NCI-H1694 treated with DMSO at 0.1 percent for 48 hours (cell line): ENCODE measurements at regions not wholly inside any gene's neighbourhood (a gene's known extent, or its start where the extent isn't known, plus 50 kb on each side); places are given as distances from the start of the nearest gene placed in this dataset.
"Not testable (repeated sequence)": the region's sequence is repeated elsewhere in the genome, so short reads cannot be mapped to it uniquely, and the experiment has no call there.

Experiments
- DNase-seq: peaks from one replicate; lab custom pipeline; 2025; lab: John Stamatoyannopoulos, UW

DNA sequence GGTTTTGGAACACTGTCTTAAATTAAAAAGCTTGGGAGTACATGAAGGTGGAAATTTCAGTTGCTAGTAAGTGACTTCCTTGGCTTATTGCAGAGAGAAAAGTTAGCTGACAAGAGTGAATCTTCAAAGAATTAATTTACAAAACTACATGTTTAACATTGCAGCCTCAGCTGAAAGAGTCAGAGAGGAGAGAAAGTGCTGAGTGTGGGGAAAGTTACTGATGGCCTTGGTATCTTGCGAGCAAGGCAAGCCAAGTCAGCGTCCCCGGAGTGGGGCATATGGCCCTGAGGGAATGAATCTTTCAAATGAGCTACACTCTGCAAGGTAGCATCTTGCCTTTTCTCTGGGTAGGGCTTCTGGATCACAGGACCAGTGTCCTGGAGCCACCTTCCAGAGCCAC, 131.3 kb downstream of the LPIN1 start:
- no peak for DNase-seq

DNA sequence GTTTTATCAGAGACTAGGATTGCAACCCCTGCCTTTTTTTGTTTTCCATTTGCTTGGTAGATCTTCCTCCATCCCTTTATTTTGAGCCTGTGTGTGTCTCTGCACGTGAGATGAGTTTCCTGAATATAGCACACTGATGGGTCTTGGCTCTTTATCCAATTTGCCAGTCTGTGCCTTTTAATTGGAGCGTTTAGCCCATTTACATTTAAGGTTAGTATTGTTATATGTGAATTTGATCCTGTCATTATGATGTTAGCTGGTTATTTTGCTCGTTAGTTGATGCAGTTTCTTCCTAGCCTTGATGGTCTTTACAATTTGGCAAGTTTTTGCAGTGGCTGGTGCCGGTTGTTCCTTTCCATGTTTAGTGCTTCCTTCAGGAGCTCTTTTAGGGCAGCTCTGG, 138.8 kb downstream of the LPIN1 start:
- not testable (repeated sequence) for DNase-seq

DNA sequence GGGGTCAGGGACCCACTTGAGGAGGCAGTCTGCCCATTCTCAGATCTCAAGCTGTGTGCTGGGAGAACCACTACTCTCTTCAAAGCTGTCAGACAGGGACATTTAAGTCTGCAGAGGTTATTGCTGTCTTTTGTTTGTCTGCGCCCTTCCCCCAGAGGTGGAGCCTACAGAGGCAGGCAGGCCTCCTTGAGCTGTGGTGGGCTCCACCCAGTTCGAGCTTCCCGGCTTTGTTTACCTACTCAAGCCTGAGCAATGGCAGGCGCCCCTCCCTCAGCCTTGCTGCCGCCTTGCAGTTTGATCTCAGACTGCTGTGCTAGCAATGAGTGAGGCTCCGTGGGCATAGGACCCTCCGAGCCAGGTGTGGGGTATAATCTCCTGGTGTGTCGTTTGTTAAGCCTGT, 140.5 kb downstream of the LPIN1 start:
- DNase-seq = not testable (repeated sequence)

DNA sequence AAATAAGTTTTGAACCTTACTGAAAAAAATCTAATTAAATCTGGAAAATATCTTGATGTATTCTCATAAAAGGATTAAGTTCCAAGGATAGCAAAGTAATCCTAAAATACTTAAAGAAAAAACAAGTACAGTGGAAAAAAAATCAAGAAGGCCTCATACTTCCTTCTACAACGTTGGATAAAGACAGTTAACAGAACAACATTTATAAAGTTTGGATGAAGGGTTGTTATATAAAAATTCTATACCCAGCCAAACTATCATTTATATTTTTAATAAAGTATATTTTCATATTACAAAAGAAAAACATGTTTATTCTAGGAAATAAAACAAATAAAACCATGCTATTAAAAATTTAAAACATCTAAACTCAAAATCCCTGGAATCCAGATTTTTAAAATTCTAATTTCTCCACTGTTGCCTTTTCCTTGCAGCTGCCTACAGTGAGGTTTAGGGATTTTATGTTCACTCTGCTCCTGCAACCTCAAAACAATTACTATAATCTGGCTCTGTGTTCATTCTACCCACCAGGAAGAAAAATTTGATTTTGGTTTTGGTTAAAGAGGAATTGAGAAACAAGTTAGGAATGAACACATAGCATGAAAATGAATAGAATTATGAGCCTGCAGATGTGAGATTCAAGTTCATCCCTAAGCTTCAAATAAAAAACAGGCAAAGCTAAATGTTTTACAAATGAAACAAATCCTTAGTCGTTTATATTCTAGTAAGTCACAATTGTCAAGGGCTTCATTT, 142.8 kb downstream of the LPIN1 start:
- no peak for DNase-seq

DNA sequence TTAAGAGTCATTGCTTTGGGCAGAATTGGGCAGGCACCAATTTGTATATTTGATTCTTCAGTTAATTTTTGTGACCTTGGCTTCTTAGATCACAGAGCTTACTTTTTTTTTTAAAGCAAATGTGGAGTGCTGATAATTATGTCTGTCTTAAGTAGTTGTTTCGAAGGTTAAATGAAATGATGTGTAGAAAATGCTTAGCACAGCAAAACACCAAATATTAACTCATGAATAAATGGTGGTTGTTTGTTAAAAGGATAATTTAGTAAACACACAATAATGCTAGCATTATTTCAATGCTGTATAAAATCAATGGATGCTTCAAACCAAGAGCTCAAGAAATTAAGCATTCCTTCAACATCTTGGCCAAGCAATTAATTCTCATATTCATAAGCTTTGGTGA, 143.4 kb downstream of the LPIN1 start:
- no peak for DNase-seq

- no peak for DNase-seq
These were observed 144.6 kb downstream of the LPIN1 start for GRCh38 chr2:11891028-11891427.

DNA sequence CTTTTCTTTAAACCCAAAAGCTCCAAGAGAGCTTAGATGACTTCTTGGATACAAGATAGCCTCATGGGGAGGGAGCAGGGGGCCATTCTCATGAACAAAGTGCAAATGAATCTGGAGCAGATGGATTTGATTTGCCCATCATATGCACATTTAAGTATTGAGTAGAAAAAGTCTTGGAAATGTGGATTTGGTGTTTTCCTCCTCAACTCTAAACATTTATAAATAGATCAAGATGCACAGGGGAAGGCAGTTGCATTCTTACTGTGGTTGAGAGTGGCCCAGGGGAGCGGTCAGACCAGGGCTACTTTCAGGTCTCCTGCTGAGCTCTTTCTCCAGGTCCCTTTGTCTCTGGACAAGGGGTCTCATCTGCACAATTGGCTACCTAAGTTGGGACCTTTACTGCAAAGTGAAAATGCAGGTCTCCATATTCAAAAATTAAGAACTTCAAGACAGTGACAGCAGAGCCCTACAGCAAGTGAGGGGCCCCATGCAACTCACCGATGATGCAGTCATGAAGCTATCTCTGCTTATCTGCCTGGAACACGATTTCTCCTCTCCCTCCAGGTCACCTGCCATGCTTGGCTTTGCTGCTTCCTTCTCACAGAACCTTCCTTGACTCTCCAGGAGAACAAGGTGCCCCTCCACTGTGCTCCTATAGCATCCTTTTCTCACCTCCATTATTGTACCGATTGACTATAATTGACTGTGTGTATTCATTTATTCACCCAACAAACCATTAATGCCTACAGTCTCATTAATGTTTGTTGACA, 145.4 kb downstream of the LPIN1 start:
- DNase-seq = no peak

DNA sequence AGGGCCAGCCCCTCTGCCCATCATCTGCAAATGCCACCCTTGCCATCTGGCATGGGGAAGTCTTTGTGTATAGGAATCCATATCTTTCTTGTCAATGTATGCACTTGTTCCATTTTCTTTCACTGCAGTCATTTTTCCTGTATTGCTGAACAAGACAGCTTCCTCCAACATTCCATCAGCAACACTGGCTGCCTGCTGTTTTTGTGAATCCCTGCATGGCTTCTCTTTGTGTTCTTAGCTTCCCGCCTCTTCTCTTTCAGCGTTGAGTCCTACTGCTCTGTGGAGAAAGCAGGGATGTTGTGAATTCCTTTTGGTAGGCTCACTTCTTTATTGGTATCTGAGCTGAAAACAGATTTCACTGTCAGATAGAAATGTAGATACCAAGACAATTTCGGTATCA, 150.0 kb downstream of the LPIN1 start:
- no peak for DNase-seq

GRCh38 chr2:11898576-11898975, 152.1 kb downstream of the LPIN1 start:
- DNase-seq = no peak

GRCh38 chr2:11899264-11899818, 152.9 kb downstream of the LPIN1 start:
- no peak for DNase-seq

DNA sequence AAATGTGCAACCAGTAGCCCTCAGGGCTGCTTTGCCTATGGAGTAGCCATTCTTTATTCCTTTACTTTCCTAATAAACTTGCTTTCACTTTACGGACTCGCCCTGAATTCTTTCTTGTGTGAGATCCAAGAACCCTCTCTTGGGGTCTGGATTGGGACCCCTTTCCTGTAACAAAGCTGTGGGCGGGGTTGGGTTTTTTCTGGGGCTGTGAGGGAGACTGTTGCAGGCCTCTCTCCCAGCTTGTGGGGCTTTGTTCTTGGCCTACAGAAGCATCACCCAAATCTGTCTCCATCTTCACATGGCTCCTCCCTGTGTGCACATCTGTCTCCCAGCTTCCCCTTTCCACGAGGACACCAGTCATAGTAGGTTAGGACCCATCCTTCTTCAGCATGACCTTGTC, 154.5 kb downstream of the LPIN1 start:
- DNase-seq = not testable (repeated sequence)

- DNase-seq = no peak
These were observed 155.1 kb downstream of the LPIN1 start for GRCh38 chr2:11901351-11902069.

DNA sequence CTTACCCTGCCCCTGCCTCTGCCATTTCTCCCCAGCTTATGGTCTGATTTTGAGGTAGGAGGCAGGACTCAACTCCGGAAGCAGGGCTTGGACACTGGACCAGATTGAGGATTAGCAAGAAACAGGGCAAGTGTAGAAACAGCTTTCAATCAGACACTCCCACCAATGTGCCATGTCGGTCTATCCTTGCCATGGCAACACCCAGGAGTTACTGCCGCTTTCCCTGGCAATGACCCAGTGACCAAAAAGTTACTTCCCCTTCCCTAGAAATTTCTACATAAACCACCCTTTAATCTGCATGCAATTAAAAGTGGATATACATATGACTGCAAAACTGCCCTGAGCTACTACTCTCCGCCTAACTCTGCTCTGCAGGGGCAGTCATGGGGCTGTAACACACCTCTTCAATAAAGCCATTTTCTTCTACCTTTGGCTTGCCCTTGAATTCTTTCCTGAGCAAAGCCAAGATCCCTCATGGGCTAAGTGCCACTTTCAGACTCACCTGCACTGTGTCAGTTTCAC, 156.7 kb downstream of the LPIN1 start:
- DNase-seq = no peak

GRCh38 chr2:11904029-11904428, 157.6 kb downstream of the LPIN1 start:
- DNase-seq = no peak

GRCh38 chr2:11904941-11905340, 158.5 kb downstream of the LPIN1 start:
- no peak for DNase-seq

DNA sequence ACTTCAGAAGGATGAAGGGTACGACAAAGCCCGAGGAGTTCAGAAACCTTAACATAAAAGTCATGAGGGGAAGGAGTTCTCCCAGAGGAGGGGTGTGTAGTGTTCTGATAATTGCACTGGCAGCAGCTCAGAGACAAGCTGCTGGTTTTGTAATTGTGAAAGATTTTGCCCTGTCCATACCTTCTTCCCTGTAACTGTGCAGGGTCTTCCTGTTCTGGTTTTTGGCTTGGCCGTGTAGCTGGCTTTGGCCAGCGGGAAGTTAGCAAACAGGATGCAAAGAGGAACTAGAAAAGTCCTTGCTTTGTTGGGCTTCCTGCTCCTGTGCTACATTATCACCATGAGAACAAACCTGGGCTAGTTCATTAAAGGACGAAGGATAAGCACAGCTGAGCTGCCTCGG, 160.8 kb downstream of the LPIN1 start:
- DNase-seq = no peak

GRCh38 chr2:11910971-11911370, 164.5 kb downstream of the LPIN1 start:
- DNase-seq = no peak

- DNase-seq = no peak
These were observed 166.5 kb downstream of the LPIN1 start for GRCh38 chr2:11912980-11913379.

DNA sequence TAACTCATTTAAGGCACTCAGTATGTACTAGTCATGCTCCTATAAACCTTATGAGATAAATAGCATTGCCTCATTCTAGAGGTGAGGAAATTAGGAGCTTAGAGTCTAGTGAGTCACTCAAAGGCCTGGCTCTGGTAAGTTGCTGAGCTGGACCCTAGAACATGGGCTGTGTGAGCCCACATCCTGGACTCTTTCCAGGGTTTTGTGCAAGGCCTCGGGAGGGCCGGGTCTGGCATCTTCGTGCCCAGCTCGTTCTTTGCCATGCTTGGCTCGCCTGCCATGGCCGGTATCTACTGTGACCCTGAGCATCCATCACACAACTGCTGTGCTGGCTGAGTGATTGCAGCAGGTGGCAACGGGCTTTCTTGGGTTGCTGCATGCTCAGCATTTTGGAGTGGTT, 168.0 kb downstream of the LPIN1 start:
- DNase-seq = no peak

GRCh38 chr2:11915650-11916049, 169.2 kb downstream of the LPIN1 start:
- no peak for DNase-seq

DNA sequence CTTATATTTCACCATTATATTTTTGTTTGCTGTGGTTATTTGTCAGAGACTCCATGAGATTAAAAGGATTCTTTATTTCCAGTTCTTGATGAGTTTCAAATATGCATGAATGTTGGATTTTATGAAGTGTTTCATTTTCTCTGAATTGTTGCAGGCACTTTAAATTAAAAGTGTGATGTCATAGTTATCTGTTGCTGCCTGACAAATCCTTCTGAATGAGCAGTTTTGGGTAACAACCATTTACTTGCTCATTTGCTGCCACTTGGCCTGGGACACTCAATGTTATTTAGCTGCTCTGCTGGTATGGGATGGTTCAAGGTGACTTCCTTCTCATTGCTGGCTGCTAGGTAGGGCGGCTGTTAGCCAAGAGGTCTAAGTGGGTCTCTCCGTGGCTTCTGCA, 173.5 kb downstream of the LPIN1 start:
- DNase-seq = no peak

DNA sequence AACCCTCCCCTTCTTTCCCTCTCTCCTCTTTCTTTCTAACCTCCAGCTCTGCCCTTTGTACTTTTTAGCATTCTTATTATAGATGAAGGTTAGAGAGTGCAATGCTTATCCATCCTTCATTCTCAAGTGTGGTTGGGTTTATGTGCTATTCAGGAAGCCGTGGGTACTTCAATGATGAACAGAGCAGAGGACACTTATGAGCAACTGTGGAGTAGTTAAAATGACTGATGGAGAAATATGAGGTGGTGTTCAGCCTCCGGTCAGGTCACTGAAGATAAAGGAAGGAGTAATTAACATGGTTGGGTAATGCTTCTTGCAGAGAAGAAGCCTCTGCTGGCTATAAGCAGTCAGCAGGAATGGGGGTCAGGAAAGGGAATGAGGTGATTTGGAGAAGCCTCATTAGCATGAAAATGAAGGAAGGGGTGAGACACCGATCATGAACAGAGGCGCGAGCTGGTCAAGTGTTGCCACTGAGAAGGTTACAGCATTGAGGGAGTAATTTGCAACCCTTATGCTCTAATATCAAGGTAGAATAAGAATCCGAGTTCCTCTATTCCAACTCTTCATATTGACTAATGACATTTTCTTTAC, 174.7 kb downstream of the LPIN1 start:
- no peak for DNase-seq
